UCSD-AML1 (cell line): ENCODE measurements at regions not wholly inside any gene's neighbourhood (a gene's known extent, or its start where the extent isn't known, plus 50 kb on each side); places are given as distances from the start of the nearest gene placed in this dataset.
"Not testable (repeated sequence)": the region's sequence is repeated elsewhere in the genome, so short reads cannot be mapped to it uniquely, and the experiment has no call there.

Source experiments
- DNase-seq: peaks from one replicate; lab custom pipeline; 2025; ENCODE audit not compliant: unreplicated experiment; lab: John Stamatoyannopoulos, UW

DNA sequence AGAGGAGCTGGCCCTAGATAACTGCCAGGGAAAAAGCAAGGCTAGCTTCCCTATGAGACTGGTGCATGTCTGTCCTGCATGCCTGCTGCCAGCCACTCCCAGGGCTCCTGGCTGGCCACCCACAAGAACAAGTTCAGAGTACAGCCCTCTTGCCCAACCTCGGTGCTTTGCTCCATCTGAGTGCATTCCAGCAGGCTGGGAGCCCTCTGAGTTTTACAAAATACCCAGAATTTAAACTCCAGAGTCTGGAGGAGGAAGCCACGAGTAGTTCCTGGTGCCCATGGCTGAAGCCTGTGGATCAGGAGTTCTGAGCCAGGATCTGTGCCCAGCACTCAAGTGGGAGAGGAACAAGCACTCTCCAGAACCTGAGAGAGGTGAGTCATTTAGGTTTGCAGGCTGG, 111.6 kb downstream of the MAGEE2 start:
- DNase-seq, result no peak

GRCh38 chrX:75655627-75656026, 129.4 kb downstream of the MAGEE2 start:
- no peak for DNase-seq

GRCh38 chrX:75649829-75650228, 127.0 kb upstream of the ZDHHC15 start:
- DNase-seq, result no peak

DNA sequence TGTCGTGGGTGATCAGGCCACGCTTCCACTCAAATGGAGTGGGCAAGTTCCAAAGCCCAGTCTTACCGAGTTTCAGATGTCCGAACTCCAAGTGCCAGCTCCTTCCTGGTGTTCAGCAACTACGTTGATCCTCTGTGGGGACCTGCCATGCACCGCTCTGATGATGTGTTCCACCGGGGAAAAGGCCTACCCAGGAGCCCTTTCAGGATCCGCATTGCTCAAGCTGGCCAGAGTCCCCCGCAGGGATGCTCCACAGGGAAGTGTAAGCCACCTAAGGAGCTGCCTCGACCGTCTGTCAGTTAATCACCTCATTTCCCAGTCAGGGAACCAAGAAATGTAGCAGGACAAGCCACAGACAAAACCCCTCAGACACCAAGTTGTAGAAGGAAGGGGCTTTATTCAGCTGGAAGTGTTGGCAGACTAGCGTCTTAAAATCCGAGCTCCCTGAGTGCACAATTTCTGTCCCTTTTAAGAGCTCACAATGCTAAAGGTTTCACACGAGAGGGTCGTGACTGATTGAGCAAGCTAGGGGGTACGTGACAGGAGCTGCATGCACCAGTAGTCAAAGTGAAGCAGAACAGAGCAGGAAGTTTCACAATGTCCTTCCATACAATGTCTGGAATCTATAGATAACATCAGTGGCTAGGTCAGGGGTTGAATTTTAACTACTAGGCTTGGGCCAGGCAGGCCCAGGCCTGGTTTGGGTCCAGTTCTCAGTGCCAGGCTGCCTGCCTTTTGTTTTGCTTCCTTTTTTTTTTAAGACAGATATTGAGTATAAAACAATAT, 126.2 kb upstream of the ZDHHC15 start:
- peak; percentile 41 for DNase-seq

DNA sequence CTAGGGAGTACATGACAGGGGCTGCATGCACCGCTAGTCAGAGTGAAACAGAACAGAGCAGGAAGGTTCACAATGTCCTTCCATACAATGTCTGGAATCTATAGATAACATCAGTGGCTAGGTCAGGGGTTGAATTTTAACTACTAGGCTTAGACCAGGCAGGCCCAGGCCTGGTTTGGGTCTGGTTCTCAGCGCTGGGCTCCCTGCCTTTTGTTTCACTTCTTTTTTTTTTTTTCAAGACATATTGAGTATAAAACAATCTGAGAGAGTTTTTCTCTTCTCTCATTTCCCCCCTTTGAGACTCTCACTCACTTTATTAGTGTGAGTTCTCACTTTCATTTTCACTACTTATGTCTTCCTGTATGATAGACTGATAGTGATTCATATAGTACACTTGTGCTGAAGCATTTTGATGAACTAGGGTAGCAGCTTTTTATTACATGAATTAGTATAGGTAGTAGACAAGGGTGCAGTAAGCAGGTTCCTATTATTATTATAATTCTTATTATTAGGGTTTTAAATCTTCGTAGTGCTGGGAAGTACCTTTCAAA, 120.0 kb upstream of the ZDHHC15 start:
- no peak for DNase-seq

- DNase-seq, result no peak
These were observed 115.5 kb upstream of the ZDHHC15 start for GRCh38 chrX:75638332-75638731.

- DNase-seq, result no peak
These were observed 102.4 kb upstream of the ZDHHC15 start for GRCh38 chrX:75625232-75625631.

DNA sequence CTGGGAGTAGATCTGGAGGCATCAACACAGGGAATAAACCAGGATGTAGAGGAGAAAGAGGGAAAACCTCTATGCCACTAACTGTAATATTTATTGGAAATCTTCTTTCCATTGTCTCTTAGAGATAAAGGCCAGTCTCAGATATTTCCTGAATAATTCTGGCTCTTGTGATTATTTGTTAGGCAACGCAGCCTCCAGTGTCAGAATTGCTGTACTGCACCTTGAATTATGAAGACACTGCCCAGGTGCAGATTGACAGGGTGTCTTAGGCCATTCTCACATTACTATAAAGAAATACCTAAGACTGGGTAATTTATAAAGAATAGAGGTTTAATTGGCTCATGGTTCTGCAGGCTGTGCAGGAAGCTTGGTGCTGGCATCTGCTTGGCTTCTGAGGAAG, 100.7 kb upstream of the ZDHHC15 start:
- no peak for DNase-seq

DNA sequence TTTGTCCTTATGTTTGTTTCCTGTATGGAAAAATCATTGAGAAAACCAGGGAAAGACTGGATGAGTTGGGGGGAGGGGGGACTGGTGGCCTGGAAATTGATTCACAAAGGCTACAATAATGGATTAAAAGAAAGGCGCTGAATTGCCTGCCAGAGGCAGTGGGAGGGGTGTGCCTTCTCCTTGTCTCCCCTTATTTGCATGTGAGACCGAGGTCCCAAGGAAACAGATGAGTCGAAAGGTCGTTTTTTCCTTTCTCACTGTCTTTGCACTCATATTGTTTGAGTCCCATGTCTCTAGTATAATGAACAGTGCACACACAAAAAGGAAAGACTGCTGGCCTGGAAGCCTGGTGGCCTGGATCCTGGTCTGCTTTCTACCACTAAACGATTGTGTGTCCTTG, 86.6 kb upstream of the ZDHHC15 start:
- DNase-seq, result no peak

GRCh38 chrX:75603833-75604232, 81.0 kb upstream of the ZDHHC15 start:
- no peak for DNase-seq

- not testable (repeated sequence) for DNase-seq
These were observed 79.2 kb upstream of the ZDHHC15 start for GRCh38 chrX:75602022-75602421.

DNA sequence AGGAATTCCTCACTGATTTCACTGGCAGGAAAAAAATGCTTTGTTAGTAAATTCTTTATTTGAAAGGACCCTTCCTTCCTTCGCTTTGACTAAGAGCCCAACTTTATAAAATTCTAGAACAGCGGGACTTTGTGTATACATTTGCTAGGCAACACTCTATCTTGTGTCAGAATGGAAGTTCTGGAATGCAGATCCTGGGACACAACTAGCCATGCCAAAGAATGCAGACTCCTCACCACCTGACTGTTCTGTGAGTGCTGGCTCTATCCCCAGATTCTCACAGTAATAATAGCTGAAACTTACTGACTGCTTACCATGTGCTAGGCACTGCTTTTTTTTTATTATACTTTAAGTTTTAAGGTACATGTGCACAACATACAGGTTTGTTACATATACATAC, 73.3 kb upstream of the ZDHHC15 start:
- no peak for DNase-seq

DNA sequence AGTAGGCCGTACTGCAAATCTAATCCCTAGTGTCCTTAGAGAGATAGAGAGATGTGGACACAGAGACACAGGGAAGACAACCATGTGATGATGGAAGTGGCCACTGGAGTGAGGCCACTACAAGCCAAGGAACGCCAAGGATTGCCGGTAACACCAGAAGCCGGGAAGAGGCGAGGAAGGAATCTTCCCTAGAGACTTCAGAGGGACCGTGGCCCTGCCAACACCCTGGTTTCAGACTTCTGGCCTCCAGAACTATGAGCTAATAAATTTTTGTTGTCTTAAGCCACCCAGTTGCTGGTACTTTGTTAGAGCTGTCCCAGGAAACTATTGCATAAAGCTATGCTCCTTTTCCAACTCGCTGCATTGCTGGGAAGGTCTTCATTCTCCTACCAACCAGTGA, 70.3 kb upstream of the ZDHHC15 start:
- not testable (repeated sequence) for DNase-seq

GRCh38 chrX:75582511-75582910, 59.7 kb upstream of the ZDHHC15 start:
- no peak for DNase-seq
